HG03571 (cell line): ENCODE measurements at regions not wholly inside any gene's neighbourhood (a gene's known extent, or its start where the extent isn't known, plus 50 kb on each side); places are given as distances from the start of the nearest gene placed in this dataset.

Source experiments
- ATAC-seq: cut with Tn5 transposase; IDR thresholded peaks from one replicate; pipeline ENCODE4 v1.9.1; 2021; ENCODE audit not compliant: unreplicated experiment

GRCh38 chr4:124265701-124266100 is 446.8 kb downstream of the ANKRD50 start:
- ATAC-seq = no peak

- ATAC-seq = no peak
Observed at GRCh38 chr4:124266721-124267120, 445.8 kb downstream of the ANKRD50 start.

- ATAC-seq = no peak
Observed at GRCh38 chr4:124276461-124276860, 436.1 kb downstream of the ANKRD50 start.

GRCh38 chr4:124277691-124278090 is 434.8 kb downstream of the ANKRD50 start:
- ATAC-seq = no peak

GRCh38 chr4:124278477-124278876 is 434.1 kb downstream of the ANKRD50 start:
- ATAC-seq = no peak

GRCh38 chr4:124279741-124280140 is 432.8 kb downstream of the ANKRD50 start:
- no peak for ATAC-seq

GRCh38 chr4:124282301-124282898 is 430.1 kb downstream of the ANKRD50 start:
- ATAC-seq = no peak

- no peak for ATAC-seq
Observed at GRCh38 chr4:124288706-124289486, 423.6 kb downstream of the ANKRD50 start.

- ATAC-seq = no peak
Observed at GRCh38 chr4:124290678-124291077, 421.9 kb downstream of the ANKRD50 start.

GRCh38 chr4:124295413-124295812 is 417.1 kb downstream of the ANKRD50 start:
- no peak for ATAC-seq

GRCh38 chr4:124304941-124305340 is 407.6 kb downstream of the ANKRD50 start:
- ATAC-seq = no peak

- ATAC-seq = no peak
Observed at GRCh38 chr4:124306352-124306751, 406.2 kb downstream of the ANKRD50 start.

- ATAC-seq = no peak
Observed at GRCh38 chr4:124307143-124307542, 405.4 kb downstream of the ANKRD50 start.

- ATAC-seq = no peak
Observed at GRCh38 chr4:124318292-124318691, 394.2 kb downstream of the ANKRD50 start.

- no peak for ATAC-seq
Observed at GRCh38 chr4:124321364-124321763, 391.2 kb downstream of the ANKRD50 start.

GRCh38 chr4:124322234-124323065 is 390.1 kb downstream of the ANKRD50 start:
- ATAC-seq = no peak

GRCh38 chr4:124325690-124326089 is 386.8 kb downstream of the ANKRD50 start:
- ATAC-seq = no peak

GRCh38 chr4:124329134-124329533 is 383.4 kb downstream of the ANKRD50 start:
- ATAC-seq = no peak

GRCh38 chr4:124330045-124330444 is 382.5 kb downstream of the ANKRD50 start:
- no peak for ATAC-seq

GRCh38 chr4:124331781-124332180 is 380.8 kb downstream of the ANKRD50 start:
- no peak for ATAC-seq

- ATAC-seq = no peak
Observed at GRCh38 chr4:124333466-124333865, 379.1 kb downstream of the ANKRD50 start.

GRCh38 chr4:124334119-124334518 is 378.4 kb downstream of the ANKRD50 start:
- no peak for ATAC-seq
